HPDE6-E6E7 (cell line): ENCODE measurements at regions not wholly inside any gene's neighbourhood (a gene's known extent, or its start where the extent isn't known, plus 50 kb on each side); places are given as distances from the start of the nearest gene placed in this dataset.
A peak's percentile ranks its signal among the peaks of the same experiment; 100 is the strongest.

ENCODE experiments used
- DNase-seq: peaks from one replicate; pipeline ENCODE4 v3.0.0; 2011; ENCODE audit warnings: missing footprints; ENCODE audit errors: extremely low spot score

DNA sequence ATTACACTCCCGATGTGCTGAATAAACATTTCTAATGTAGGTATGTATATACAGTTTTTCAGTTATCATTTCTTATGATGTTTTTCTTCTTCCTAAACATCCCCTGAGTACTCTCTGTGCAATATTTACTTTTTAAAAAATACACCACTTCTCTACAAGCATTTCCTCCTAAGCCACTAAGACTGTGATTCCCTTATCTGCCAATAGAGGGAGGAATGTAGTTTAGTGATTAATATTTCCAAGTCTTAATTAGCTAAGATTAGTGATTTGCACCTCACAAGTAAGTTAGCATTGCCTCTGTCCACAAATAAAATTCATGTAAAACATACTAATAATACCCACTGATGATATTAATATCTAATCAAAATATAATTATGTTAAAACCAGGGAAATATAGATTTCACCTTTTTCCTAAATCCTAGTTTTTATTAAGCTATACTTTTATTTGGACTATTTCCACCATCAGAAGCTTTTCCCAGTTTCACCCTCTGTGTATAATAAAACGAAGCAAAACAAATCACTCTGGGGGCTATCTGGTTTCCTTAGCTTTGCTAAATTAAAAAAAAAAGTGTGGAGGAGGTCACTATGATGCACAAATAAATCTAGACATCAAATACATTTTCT lies 909.1 kb downstream of the FAT4 start:
- peak; percentile 2 for DNase-seq

DNA sequence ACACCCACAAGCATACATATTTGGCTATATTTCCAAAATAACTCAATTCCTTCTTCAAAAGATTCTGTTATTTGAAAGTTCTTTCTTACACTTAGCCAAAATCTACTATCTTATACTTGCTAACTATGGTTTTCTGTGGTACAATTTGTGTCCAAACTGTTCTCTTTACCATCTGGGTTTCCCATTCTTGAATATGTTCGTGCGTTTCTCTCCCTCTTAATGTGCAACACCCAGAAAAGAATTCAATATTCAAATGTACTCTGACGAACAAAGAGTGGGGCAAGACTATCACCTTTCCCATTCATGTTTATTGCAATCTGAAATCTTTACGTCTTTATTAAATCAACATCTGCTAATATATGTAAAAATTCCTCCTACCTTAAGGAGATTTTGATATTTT lies 912.7 kb downstream of the FAT4 start:
- DNase-seq: no peak

DNA sequence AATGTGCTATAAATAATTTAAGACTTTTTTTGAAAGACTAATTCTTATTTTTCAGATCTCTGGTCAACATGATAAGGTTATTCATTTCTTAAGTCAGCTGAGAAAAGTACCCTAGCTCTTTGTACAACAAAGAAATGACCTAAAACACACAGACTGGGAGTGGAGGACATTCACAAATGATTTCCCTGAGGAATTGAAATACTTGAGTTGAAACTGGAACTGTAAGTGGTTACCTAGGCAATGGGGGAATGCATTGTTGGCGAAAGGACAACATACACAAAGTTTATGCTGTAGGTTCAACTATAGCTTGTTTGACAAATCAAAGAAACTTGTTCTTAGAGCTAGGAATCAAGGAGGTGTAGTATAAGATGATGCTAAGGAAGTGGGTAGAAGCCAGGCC lies 915.5 kb downstream of the FAT4 start:
- DNase-seq: no peak

DNA sequence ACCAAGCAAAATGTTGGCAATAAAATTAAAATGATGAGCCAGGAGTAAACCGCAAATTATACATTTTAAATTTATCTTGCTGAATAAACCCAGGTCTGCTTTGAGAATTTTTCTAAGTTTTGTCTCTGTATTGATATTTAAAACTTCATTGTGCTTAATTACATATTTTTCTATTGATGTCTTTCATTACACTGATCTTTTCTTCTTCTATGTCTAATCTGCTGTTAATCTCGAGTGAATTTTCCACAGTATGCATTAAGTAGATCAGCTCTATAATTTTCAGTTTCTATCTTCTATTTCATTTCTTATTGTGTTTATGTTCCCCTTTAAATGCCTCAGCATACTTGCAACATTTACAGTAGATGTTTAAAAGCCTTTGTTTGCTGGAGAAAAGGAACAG lies 918.7 kb downstream of the FAT4 start:
- DNase-seq: no peak

DNA sequence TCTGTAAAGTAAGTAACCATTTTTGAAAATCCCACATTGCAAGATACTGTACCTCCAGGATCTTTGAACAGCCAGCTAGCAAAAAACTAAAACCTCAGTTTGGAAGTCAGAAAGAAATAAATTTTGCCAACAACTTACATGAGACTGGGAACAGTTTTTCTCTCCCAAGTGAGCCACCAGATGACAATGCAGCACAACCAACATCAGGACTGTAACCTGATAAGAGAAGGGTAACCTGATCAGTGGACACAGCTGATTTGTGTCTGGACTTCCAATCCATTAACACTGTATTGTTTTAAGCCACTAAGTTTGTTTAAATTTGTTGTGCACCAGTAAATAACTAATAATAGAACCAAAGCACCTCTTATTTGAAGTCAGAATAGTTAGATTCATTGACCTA lies 923.3 kb downstream of the FAT4 start:
- DNase-seq: no peak

DNA sequence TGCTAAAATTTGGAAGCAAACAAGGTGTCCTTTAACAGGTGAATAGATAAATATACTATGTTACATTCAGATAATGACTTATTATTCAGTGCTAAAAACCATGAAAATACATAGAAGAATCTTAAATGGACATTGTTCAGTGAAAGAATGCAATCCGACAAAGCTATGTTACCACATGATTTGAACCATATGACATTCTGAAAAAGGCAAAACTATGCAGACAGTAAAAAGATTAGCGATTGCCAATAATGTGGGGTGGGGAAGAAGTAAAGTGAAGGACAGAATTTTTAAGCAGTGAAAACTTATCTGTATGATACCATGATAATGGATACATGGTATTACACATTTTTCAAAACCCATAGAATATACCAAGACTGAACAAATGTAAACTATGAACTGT lies 926.9 kb downstream of the FAT4 start:
- no peak for DNase-seq

DNA sequence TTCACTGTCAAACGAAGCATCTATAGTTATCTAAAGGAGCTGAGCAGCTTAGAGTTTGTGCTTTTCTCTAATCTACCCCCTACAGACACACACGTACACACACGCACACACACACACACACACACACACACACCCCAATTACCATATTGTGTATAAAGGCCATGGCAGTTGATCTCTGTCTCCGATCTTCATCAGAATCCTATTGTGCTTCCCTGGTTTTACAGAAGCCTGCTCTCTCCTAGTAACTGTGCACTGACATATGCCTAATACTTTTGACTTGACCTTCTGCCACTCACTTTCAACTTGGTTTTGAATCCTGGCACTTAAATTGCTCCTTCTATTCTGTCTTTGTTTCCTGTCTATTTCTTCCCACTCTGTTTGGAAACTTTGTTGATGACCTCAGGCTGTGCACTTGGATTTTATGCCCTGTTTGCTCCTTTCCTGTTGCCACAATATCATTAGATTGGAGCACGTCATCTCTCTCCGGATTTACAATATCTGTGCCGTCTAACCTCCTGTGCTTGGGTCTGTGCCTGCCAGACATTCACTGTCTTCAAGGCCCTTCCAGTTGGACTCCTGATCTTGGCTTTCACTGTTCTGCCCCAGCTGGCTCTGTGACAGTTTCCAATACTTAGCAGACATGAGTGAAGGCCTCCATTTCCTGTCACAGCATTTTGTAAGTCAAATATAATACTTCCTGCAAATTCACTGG lies 928.1 kb downstream of the FAT4 start:
- DNase-seq: no peak

DNA sequence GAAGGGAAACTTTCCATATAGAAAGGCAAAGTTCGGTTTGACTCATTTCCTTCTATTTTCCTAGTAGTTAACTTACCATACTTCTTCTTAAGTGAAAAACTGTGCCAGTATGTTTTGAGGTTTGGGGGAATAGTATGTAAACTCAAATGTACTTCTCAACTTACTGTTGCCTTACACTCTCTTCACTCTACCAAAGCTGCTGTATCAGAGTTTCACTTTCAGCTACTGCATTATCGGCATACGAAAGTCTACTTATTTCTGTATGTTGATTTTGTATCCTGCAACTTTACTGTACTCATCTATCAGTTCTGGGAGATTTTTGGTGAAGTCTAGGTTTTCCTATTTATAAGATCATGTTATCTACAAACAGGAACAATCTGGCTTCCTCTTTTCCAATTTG lies 932.7 kb downstream of the FAT4 start:
- no peak for DNase-seq

DNA sequence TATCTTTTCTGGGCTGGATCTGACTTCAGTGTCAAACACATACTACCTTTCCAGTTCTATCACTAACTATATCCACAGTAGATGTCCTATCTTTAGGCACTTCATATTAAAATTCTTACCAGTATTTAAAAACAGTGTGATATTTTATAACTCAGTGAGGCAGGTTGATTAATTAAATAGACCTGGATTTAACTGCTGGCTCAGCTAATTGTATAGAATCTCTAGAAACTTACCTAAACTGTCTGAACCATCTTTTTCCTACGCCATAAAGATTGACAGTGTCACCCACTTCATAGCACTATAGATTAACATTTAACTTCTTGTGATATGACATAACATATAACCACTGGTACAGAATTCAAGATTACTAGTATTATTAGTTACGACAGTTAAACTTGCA lies 935.3 kb downstream of the FAT4 start:
- DNase-seq: no peak

DNA sequence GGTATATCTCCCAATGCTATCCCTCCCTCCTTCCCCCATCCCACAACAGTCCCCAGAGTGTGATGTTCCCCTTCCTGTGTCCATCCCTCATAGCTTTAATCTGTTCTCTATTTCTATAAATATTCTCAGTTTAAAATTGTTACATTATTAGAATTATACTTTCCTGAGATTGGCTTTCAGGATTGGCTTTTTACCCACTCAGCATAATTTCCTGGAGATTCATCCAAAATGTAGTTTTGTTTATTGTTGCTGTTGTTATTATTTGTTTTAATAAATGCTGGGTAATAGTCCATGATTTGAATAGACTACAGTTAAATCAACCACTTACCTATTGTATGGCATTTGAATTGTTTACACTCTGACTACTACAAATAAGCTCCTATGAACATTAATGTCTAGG lies 936.4 kb downstream of the FAT4 start:
- DNase-seq: no peak

DNA sequence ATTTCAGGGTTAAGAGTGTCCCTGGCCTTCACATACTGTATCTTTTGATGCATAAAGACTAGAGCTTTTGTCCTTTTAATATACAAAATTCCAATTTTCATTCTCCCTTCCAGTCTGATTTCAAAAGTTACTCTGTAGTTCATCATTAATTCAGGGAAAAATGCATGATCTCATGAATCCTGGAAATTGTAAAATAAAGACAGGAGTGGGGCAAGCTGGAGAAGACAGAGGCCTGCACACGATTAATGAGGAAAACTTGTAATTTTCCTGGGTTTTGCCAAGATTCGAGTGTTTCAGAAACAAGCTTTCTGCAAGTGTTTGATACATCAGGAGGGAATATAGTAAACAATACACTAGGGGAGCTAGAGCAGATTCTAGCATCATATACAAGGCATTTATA lies 947.9 kb downstream of the FAT4 start:
- no peak for DNase-seq

DNA sequence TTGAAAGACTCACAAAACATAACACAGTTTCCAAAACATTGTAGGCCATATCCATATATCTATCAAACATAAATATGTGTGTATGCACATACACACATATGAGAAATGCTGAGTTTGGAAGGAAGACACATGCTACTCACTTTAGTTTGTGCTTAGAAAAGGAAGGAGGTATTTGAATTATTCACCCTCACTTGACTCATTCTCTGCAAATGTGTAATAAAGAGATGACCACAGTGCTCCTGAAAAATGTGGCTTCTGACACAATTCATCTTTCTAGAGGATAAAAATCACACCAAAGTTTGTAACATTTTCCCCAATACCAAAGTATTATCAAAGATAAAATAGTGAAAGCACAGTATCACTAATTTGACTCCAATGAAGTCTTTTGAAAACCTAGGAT lies 950.1 kb downstream of the FAT4 start:
- no peak for DNase-seq

DNA sequence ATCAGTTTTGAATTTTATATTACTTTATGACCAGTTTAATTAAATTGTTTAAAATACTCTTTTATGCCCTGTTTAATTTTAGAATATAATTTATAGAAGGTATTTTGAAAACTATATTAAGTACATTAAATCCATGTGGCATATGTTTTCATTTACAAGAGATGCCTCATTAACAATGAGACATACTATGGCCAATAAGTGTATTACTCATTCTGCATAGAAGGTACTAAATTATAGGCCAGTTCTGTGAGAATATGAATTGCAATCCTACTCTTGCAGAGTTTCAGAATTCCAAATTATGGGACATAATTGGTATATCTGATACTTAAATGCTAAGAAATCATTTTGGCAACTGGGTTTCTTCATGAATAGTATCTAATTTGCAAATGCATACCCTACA lies 951.1 kb downstream of the FAT4 start:
- no peak for DNase-seq

DNA sequence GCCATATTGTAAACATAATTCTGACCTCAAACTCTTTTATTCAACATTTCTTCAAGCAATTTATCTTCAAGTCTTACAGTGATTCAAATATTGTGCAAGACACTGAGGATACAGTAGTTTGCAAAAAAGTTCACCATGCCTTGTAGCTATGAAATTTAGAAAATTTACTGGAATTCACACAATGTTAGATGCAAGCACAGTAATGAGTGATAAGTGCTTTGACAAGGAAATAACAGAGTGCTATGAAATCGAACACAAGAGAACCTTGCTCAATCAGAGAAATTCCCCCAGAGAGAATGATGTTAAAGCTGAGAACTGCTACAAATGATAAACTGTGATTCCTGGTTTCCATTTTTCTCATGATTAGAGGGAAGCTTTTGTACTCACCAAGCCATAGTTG lies 952.9 kb downstream of the FAT4 start:
- no peak for DNase-seq

DNA sequence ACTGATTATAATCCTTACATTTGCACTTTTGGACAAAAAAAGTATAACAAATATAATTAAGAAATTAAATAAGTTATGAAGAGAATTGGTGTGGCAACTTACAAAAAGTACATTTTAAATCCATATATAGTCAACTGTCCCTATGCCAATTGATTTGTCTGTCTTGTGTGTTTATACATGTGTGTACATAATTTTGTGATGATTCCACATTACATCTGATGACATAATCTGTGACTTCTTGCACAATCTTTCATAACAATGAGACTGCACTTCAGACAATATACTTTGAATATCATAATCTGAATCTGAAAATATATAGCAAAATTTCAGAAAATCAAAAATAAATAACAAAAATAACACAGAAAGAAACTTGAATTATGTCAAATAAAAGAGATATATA lies 953.4 kb downstream of the FAT4 start:
- DNase-seq: no peak

DNA sequence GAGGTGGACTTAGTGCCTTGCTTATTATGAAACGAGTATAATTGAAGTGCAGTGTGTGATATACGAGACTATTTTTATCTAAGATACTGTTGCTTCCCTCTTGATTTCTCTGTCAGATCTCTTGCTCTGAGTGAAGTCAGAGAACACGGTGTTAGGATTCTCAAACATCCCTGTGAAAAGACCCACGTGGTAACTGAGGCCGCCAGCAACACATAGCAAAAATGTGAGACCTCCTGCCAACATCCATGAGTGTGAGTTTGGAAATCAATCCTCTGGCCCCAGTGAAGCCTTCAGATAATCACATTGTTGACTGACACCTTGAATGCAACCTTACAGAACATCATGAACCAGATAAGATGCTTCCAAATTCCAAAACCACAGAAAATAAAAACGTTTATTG lies 954.4 kb downstream of the FAT4 start:
- DNase-seq: no peak

DNA sequence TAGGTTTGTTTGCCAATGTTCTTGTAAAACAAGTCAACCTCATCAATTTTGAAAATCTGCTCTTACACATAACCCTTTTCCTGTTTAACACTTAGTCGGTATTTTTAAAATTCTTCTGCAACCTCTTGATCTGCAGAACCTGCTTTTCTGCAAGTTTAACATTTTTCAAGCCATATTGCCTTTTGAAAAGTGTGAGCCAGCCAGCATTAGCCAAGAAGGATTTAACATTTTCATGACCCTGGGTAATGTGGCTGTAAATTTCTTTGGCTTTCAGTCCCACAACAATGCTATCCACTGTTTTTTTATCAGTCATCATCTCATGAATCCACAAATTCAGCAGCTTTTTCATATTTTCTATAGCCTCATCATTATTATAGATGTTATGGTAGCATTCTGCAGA lies 956.5 kb downstream of the FAT4 start:
- no peak for DNase-seq

DNA sequence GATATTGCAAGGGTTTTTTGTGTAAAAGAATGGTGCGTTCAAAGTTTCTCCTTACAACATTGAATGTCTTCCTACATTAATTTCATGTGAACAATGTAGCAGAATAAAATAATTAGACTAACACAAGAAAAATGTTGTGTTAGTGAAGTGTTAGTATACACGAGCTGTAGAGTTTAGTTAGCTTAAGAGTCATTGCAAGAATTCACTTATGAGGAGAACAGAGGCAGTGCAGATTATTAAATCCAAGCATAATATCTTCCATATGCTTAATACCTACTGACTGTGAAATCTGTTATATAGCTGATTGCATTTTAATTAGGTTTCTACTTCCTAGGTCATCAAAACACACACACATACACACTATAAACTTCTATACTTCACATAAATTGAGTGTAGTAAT lies 959.0 kb downstream of the FAT4 start:
- DNase-seq: no peak

DNA sequence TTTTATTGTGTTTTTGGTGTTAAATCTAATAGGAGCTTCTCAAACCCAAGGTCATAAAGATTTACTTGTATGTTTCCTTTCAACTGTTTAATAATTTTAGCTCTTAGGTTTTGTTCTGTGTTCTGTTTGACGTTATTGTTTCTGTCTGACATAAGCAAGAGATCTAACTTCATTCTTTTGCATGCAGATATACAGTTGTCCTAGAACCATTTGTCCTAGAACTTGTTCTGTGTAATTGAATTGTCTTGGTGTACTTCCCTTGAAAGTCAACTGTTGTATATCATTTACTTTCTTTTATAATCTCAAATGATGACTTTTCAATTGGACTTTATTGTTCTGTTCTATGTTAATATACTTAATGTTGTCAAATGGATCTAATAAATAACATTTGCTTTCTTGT lies 977.1 kb downstream of the FAT4 start:
- DNase-seq: no peak

DNA sequence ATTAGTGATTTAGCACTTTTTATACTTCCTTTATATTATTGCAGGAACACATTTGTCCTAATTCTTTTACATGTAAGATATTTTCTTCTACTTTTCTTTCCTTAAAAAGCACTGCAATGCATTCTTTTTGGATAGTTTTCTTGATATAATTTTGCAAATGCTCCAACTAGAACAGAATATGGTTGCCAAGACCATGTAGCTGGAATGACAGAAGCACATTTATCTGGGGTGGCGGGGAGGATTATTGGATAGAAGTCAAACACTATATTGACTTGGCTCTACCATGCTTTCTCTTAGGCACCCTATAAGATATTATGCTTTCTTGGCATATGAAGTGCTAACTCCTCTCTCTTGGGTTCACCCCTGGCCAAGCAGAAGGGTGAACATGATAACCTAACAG lies 983.5 kb downstream of the FAT4 start:
- no peak for DNase-seq

DNA sequence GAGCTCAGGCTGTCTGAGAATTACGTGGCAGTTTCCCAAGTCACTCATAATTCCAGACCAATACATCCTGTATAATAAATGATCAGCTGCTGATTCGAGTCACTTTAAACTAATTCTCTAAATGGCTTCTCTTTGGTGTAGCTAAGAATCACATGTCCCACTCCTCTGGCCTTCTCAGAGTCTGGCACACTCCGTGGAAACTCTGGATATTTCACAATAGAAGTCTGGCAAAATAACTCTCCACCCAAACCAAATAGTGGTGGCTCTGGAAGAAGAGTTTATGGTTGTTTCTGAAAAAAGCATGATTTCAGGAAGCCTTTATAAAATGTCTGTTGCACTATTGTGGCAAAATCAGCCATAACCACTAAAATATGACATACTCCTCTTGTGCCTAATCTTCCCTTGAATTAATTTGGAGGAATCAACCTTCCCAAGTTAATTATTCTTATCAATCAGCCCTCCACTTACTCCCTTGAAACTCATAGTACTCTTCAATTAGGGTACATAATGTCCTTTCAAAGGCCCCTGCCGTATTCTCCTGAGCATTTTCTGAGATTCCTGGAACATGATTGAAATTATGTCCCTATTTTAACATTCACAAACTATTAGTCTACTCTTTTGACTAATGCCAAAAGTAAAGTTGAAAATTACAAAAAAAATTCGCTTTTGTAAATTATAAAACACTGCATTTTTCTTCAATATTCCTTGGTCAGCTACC lies 991.6 kb downstream of the FAT4 start:
- DNase-seq: no peak

DNA sequence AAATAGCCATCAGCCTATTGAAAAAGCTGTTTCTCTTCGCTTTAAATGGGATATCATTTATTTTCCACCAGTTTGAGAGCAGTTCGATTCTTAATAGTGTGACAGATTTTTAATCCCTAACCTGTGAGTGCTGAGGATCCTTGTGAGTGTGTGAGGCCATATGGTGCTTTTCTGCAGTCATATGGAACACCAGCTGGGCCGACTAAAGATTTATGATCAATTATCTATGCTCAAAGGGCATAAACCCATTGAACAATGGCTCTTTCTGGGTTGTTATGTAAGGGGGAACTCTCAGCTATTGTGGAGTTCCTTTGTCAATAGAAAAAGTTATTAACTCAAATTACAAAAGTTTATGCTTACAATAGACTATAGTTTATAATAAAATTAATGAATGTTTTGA lies 1003.6 kb downstream of the FAT4 start:
- DNase-seq: no peak

DNA sequence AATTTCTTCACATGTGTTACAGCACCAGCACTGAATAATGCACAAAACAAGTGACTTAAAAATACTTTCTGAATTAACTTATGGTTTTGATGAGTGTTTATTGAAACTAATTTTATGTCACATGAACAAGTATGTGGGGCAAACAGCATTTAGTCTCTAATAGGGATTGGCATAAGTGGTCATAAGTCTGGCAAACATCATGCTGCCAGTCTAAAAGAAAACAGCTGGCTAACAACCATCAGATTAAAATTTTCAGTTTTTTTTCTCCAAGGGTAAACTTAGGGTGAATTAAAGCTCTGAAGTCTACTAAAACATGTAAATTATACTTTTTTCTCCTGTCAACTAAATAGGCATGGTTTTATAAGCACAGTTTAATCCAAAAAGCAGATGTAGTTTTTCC lies 1014.2 kb downstream of the FAT4 start:
- DNase-seq: no peak
